Tibial artery (tissue), 4 donors: ENCODE measurements at regions not wholly inside any gene's neighbourhood (a gene's known extent, or its start where the extent isn't known, plus 50 kb on each side); places are given as distances from the start of the nearest gene placed in this dataset.
A peak's percentile ranks its signal among the peaks of the same experiment; 100 is the strongest.

Experiments
- DNase-seq, 2 donors: peaks; one replicate each; pipeline ENCODE4 v3.0.0-alpha.2; 2019
- H3K27ac ChIP-seq, 2 donors: fragments of 200-600 bp; sonication (generic) in 1 of 2; 1 replicate in 1 of 2; 2 replicates in 1 of 2; pipeline ENCODE4 v1.5.1; 2018 to 2019; ENCODE audit warnings: mild to moderate bottlenecking in 1 of 2
- H3K27me3 ChIP-seq, 2 donors: fragments of 200-600 bp; sonication (generic) in 1 of 2; one replicate each; pipeline versions ENCODE4 v1.5.1 to v1.6.0; 2016 to 2019
- H3K36me3 ChIP-seq, 3 donors: fragments of 200-600 bp; sonication (generic) in 2 of 3; one replicate each; pipeline ENCODE4 v1.5.1; 2016 to 2019; ENCODE audit warnings: mild to moderate bottlenecking in 2 of 3
- H3K4me1 ChIP-seq, 4 donors: fragments of 200-600 bp; sonication (generic) in 2 of 4; 1 replicate in 3 of 4; 2 replicates in 1 of 4; pipeline ENCODE4 v1.5.1; 2016 to 2019
- H3K4me3 ChIP-seq, 2 donors: fragments of 200-600 bp; sonication (generic) in 1 of 2; 1 replicate in 1 of 2; 2 replicates in 1 of 2; pipeline ENCODE4 v1.5.1; 2018 to 2019; ENCODE audit warnings: mild to moderate bottlenecking in 2 of 2
- H3K9me3 ChIP-seq, 3 donors: fragments of 200-600 bp; sonication (generic) in 1 of 3; one replicate each; pipeline ENCODE4 v1.5.1; 2016 to 2019
- CTCF ChIP-seq, 2 experiments: fragments of 200-600 bp in 1 of 2; fragments of 450-650 bp in 1 of 2; IDR thresholded peaks; one replicate each; pipeline ENCODE4 v1.5.1; 2017 to 2019; ENCODE audit warnings: antibody characterized with exemption in 2 of 2, mild to moderate bottlenecking in 1 of 2, moderate library complexity in 1 of 2
- intact Hi-C: fragments of 100-400 bp; cut with DNase I; formaldehyde crosslinking; loops from one replicate; pipeline ENCODE4 v1.15.0; 2023; ENCODE audit warnings: low total_unique reads

GRCh38 chr9:13614060-13614459 is 334.6 kb upstream of the MPDZ start:
- intact Hi-C loops = no loop called here
- Histone ChIP-seq H3K4me1 (peaks cover 0 to 21% (median 4%) of the 10 kb centered on the region in 4 donors), H3K36me3 (no peaks in the 10 kb centered on the region), H3K27ac (no peak overlapping the region), H3K27me3 (no peaks in the 10 kb centered on the region), H3K9me3 (no peaks in the 10 kb centered on the region), H3K4me3 (no peak overlapping the region)
- TF ChIP-seq CTCF (IDR thresholded peaks at IDR 0.05) = no peak
- no peak for DNase-seq

GRCh38 chr9:13613296-13613695 is 333.8 kb upstream of the MPDZ start:
- no peaks in the 10 kb centered on the region for H3K27me3 ChIP-seq

DNA sequence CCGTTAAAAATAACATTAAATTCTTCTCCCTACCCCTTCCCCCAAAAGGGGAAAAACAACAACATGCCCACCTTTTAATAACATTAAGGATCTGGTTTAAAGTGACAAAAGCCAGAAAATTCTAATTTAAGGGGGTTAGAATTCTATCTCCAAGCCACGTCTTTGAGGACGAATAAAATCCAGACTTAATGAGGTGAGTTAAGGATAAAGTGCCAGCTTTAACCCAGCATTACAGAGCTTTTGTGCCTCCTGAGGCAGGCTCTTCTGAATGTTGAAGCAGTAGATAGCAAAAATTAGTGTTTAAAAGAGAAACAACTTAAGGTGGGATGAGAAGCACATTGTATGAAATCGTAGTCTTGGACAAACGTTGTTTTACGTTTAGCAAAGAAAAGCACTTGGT is 329.0 kb upstream of the MPDZ start:
- no peak for DNase-seq
- Histone ChIP-seq H3K4me1 (peaks cover 0 to 33% (median 19%) of the 10 kb centered on the region in 4 donors), H3K4me3 (peak overlapping the region; percentile 15 to 27), H3K27ac (peak overlapping the region; percentile 68 to 76), H3K27me3 (no peaks in the 10 kb centered on the region), H3K9me3 (no peaks in the 10 kb centered on the region), H3K36me3 (no peaks in the 10 kb centered on the region)
- no peak for TF ChIP-seq CTCF (IDR thresholded peaks at IDR 0.05)
- intact Hi-C loops = no loop called here

More at GRCh38 chr9:13613296-13613695, 333.8 kb upstream of the MPDZ start:
- Histone ChIP-seq H3K4me1 (peaks cover 0 to 28% (median 6%) of the 10 kb centered on the region in 4 donors), H3K27ac (no peak overlapping the region), H3K36me3 (no peaks in the 10 kb centered on the region), H3K9me3 (no peaks in the 10 kb centered on the region), H3K4me3 (no peak overlapping the region)
- DNase-seq = no peak
- TF ChIP-seq CTCF (IDR thresholded peaks at IDR 0.05) = no peak
- intact Hi-C loops = no loop called here

DNA sequence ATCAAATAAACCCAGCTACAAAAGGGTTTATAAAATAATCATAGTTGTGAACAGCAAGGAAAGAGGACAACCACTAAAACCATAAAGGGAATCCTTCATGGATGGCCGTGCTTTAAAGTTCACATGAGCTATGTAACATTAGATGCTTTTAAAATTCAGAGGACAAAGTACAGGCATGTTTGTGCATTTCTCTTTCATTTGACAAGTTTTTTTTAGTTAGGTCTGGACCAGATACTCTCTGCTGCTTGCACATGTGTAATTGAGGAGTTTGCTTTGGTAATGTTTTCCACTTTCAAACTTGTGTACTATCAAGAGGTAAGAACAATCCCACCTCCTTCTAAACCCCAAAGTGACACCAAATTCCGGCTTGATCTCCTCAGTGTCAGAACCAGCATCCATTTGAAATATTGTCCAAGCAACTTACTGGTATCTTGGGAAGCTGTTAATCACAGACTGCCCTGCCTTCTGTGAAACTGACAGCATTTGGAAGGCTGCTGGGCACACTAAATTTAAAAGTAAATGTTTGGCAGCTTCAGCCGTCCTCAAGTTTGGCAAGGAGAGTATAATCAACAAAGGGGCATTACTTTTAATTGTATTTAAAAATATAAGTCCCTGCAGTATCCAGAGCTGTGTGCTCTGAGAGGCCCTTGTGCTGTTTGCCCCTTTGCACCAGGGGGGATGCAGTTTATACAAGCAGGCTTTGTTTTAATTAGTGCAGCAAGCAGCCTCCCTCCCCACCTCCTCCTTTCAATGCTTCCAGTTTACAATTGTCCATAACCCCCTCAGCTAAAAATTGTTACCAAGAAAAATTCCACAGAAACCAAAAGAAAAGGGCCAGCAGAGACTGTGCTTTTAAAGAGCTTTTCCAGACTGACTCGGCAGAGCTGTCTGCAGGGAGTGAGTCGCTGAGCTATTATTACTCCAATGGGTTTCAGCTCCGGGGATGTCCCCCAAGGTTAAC is 328.3 kb upstream of the MPDZ start:
- peaks cover 0 to 33% (median 19%) of the 10 kb centered on the region in 4 donors for H3K4me1 ChIP-seq
- H3K36me3 ChIP-seq = no peaks in the 10 kb centered on the region
- peak overlapping the region; percentile 15 to 27 for H3K4me3 ChIP-seq
- TF ChIP-seq CTCF (IDR thresholded peaks at IDR 0.05) = no peak
- no peak for DNase-seq
- no peaks in the 10 kb centered on the region for H3K9me3 ChIP-seq
- intact Hi-C loops = no loop called here
- no peaks in the 10 kb centered on the region for H3K27me3 ChIP-seq
- peak overlapping the region; percentile 68 to 76 for H3K27ac ChIP-seq

DNA sequence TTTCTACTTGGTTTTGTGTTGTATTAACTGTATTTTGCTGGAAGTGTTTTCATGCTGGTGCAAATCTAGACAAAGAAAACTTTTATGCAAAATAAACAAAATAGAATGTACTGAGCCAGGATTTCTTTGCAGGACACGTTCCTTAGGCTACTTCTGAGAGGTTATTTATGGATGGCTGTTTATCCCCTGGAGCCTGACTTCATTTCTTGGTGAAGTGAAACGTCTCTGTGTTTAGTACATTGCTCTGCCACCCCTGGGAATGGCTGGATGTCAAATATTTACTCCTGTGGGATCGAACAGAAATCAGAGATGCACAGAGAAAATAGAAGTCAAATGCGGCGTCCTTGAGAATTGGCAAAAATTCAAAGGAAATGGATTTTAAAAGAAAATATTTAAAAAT is 327.1 kb upstream of the MPDZ start:
- Histone ChIP-seq H3K36me3 (no peaks in the 10 kb centered on the region), H3K4me3 (no peak overlapping the region), H3K4me1 (peaks cover 0 to 33% (median 19%) of the 10 kb centered on the region in 4 donors), H3K9me3 (no peaks in the 10 kb centered on the region), H3K27me3 (no peaks in the 10 kb centered on the region), H3K27ac (peak overlapping the region; percentile 68 to 76)
- no peak for DNase-seq
- TF ChIP-seq CTCF (IDR thresholded peaks at IDR 0.05) = no peak
- intact Hi-C loops = no loop called here
